Right atrium auricular region (tissue), 2 donors: ENCODE measurements at regions not wholly inside any gene's neighbourhood (a gene's known extent, or its start where the extent isn't known, plus 50 kb on each side); places are given as distances from the start of the nearest gene placed in this dataset.

ENCODE experiments used
- DNase-seq: peaks from one replicate; pipeline ENCODE4 v3.0.0-alpha.2; 2019; ENCODE audit warnings: low spot score
- H3K27ac ChIP-seq, 2 donors: fragments of 200-600 bp; sonication (generic); 1 replicate in 1 of 2; 2 replicates in 1 of 2; pipeline ENCODE4 v1.5.1; 2016 to 2019
- H3K27me3 ChIP-seq, 2 donors: fragments of 200-600 bp; sonication (generic); one replicate each; pipeline versions ENCODE4 v1.5.1 to v1.6.0; 2017 to 2019
- H3K36me3 ChIP-seq: fragments of 200-600 bp; sonication (generic); one replicate; pipeline ENCODE4 v1.5.1; 2016
- H3K4me1 ChIP-seq, 2 donors: fragments of 200-600 bp; sonication (generic); one replicate each; pipeline versions ENCODE4 v1.5.1 to v1.6.0; 2017 to 2019
- H3K4me3 ChIP-seq, 2 donors: fragments of 200-600 bp; sonication (generic); 1 replicate in 1 of 2; 2 replicates in 1 of 2; pipeline ENCODE4 v1.5.1; 2017 to 2019; ENCODE audit warnings: mild to moderate bottlenecking in 1 of 2, moderate library complexity in 1 of 2
- H3K9me3 ChIP-seq, 2 donors: fragments of 200-600 bp; sonication (generic); one replicate each; pipeline ENCODE4 v1.5.1; 2019
- TF ChIP-seq, protein P1 (sequence below), 2 donors: fragments of 200-600 bp; sonication (generic); IDR thresholded peaks; one replicate each; pipeline ENCODE4 v1.5.1; 2019; ENCODE audit warnings: antibody characterized with exemption in 2 of 2

DNA sequence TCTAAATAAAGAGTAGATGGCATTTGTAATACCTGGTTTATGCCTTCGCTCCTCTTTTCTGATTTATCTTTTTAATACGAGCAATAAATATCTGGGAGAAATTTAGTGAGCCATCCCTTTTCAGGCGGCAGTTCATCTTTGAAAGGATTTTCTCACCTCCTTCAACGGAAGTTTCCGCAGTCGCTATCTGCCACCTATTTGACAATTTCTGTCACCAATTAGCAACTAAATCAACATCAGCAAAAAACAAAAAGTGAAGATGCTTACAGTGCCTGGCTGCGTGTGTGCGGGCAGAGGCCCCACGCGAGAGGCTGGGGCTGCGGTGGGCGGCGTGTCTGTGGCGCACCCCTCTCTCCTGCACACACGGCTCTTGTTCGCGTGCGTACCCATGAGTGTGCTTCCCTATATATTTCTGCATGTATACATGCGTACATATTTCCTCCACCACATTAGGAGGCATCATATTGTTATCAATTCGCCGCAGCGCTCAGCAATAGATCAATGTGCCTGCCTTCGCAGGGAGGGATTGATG, 117.3 kb upstream of the BARHL2 start:
- H3K27me3 ChIP-seq: peaks cover 19 to 23% of the 10 kb centered on the region in 2 donors
- TF ChIP-seq, protein P1, sequence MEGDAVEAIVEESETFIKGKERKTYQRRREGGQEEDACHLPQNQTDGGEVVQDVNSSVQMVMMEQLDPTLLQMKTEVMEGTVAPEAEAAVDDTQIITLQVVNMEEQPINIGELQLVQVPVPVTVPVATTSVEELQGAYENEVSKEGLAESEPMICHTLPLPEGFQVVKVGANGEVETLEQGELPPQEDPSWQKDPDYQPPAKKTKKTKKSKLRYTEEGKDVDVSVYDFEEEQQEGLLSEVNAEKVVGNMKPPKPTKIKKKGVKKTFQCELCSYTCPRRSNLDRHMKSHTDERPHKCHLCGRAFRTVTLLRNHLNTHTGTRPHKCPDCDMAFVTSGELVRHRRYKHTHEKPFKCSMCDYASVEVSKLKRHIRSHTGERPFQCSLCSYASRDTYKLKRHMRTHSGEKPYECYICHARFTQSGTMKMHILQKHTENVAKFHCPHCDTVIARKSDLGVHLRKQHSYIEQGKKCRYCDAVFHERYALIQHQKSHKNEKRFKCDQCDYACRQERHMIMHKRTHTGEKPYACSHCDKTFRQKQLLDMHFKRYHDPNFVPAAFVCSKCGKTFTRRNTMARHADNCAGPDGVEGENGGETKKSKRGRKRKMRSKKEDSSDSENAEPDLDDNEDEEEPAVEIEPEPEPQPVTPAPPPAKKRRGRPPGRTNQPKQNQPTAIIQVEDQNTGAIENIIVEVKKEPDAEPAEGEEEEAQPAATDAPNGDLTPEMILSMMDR (IDR thresholded peaks at IDR 0.05): no peak
- no peaks in the 10 kb centered on the region for H3K36me3 ChIP-seq
- no peak overlapping the region for H3K4me3 ChIP-seq
- H3K27ac ChIP-seq: no peak overlapping the region
- H3K4me1 ChIP-seq: peaks cover 0 to 23% of the 10 kb centered on the region in 2 donors
- DNase-seq: no peak
- H3K9me3 ChIP-seq: no peaks in the 10 kb centered on the region

DNA sequence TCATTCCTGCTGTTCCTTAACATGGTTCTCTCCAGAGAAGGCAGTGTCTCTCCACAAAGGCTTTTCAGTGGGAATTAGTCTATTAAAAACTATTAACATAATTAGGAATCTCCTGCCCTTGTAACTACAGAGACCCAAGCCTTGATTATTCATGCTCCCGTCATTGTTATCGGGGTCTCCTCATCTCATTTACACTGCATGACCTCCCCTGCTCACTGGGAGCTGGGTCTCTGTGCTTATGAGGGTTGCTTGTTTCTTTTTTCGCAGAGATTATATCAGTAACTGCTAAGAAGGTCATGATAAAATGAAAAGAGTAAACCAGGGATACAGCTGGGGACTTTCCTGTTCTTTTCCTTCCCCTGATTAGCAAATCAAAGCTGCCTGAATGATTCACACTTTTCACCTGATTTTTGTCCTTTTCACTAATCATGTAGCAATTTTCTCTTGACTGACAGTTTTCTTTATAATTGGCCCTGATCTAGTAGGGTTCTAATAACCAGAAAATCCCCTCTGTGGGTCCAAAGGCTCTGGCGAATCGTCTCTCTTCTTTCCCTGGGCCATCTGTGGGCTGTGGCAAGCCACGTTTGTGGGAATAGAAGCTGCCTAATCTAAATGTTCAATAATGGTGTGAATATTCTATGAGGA, 116.5 kb upstream of the BARHL2 start:
- TF ChIP-seq, protein P1 (IDR thresholded peaks at IDR 0.05): no peak

GRCh38 chr1:90831910-90832309, 114.8 kb upstream of the BARHL2 start:
- DNase-seq: no peak
- H3K27ac ChIP-seq: no peak overlapping the region
- H3K27me3 ChIP-seq: peaks cover 19% of the 10 kb centered on the region in 2 donors
- TF ChIP-seq, protein P1 (IDR thresholded peaks at IDR 0.05): no peak
- no peak overlapping the region for H3K4me3 ChIP-seq
- no peaks in the 10 kb centered on the region for H3K36me3 ChIP-seq
- no peaks in the 10 kb centered on the region for H3K9me3 ChIP-seq
- H3K4me1 ChIP-seq: peaks cover 0 to 23% of the 10 kb centered on the region in 2 donors

More for the DNA sequence above, 116.5 kb upstream of the BARHL2 start:
- Histone ChIP-seq H3K4me1 (peaks cover 0 to 23% of the 10 kb centered on the region in 2 donors), H3K27me3 (peaks cover 19 to 23% of the 10 kb centered on the region in 2 donors), H3K36me3 (no peaks in the 10 kb centered on the region), H3K4me3 (no peak overlapping the region), H3K27ac (no peak overlapping the region), H3K9me3 (no peaks in the 10 kb centered on the region)
- DNase-seq: no peak

GRCh38 chr1:90826834-90827233, 109.7 kb upstream of the BARHL2 start:
- TF ChIP-seq, protein P1 (IDR thresholded peaks at IDR 0.05): no peak
- Histone ChIP-seq H3K9me3 (no peaks in the 10 kb centered on the region), H3K4me1 (no peaks in the 10 kb centered on the region), H3K36me3 (no peaks in the 10 kb centered on the region), H3K27ac (no peak overlapping the region), H3K27me3 (no peaks in the 10 kb centered on the region), H3K4me3 (no peak overlapping the region)
- no peak for DNase-seq

DNA sequence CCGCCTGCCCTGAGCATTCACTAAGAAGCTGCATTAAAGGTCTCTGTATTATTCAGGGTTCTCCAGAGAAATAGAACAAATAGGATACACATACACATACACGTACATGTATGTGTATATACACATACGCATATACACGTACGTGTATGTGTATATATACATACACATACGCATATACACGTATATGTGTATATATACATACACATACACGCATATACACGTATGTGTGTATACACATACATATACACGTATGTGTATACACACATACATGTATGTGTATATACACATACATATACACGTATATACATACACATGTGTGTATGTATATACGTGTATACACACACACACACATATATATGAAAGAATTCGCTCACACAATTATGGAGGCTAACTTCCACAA, 108.9 kb upstream of the BARHL2 start:
- H3K9me3 ChIP-seq: no peaks in the 10 kb centered on the region
- no peak for DNase-seq
- H3K27ac ChIP-seq: no peak overlapping the region
- TF ChIP-seq, protein P1 (IDR thresholded peaks at IDR 0.05): no peak
- no peaks in the 10 kb centered on the region for H3K4me1 ChIP-seq
- no peaks in the 10 kb centered on the region for H3K27me3 ChIP-seq
- no peaks in the 10 kb centered on the region for H3K36me3 ChIP-seq
- no peak overlapping the region for H3K4me3 ChIP-seq

DNA sequence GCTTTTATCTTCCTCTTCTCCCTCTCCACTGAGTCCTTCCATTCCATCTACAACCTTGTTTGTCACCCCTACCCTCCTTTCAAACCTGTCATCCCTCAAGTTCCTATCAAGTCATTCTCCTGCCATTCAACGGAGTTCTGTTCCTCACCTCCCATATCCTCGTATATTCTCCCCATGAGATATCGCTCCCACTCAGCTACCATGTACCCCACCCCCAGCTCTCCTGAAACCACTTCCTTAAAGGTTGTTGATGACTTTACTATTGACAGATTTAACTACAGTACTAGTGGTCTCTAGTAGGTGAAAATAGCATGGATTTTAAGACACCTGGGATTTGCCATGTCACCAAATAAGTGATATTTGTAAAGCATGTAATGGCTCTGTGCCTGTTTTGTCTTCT, 107.4 kb upstream of the BARHL2 start:
- Histone ChIP-seq H3K27me3 (no peaks in the 10 kb centered on the region), H3K27ac (no peak overlapping the region), H3K9me3 (no peaks in the 10 kb centered on the region), H3K4me3 (no peak overlapping the region), H3K36me3 (no peaks in the 10 kb centered on the region), H3K4me1 (no peaks in the 10 kb centered on the region)
- DNase-seq: no peak
- TF ChIP-seq, protein P1 (IDR thresholded peaks at IDR 0.05): no peak
